MM.1S (cell line): ENCODE measurements at regions not wholly inside any gene's neighbourhood (a gene's known extent, or its start where the extent isn't known, plus 50 kb on each side); places are given as distances from the start of the nearest gene placed in this dataset.

Source experiments
- DNase-seq: peaks from one replicate; pipeline ENCODE4 v3.0.0-alpha.2; 2015
- H2AFZ ChIP-seq: fragments of 300-600 bp; sonication (generic); 2 replicates; pipeline ENCODE4 v1.6.0; 2016; ENCODE audit warnings: antibody characterized with exemption, low read length
- H3F3A ChIP-seq: fragments of 300-600 bp; sonication (generic); 2 replicates; pipeline ENCODE4 v1.6.1; 2016; ENCODE audit warnings: mild to moderate bottlenecking, antibody characterized with exemption, low read length, moderate library complexity, mixed read lengths; ENCODE audit not compliant: insufficient read depth
- H3K27ac ChIP-seq: fragments of 300-600 bp; sonication (generic); 2 replicates; pipeline ENCODE4 v1.5.1; 2016; ENCODE audit warnings: mild to moderate bottlenecking, low read length
- H3K27me3 ChIP-seq: fragments of 300-600 bp; sonication (generic); replicated peaks from 2 replicates; pipeline ENCODE4 v1.6.0; 2016; ENCODE audit warnings: low read length; ENCODE audit not compliant: insufficient read depth
- H3K36me3 ChIP-seq: fragments of 300-600 bp; sonication (generic); replicated peaks from 2 replicates; pipeline ENCODE4 v1.6.1; 2016; ENCODE audit warnings: mild to moderate bottlenecking, low read length, mixed read lengths; ENCODE audit not compliant: insufficient read depth
- H3K4me1 ChIP-seq: fragments of 300-600 bp; sonication (generic); 2 replicates; pipeline ENCODE4 v1.6.1; 2016; ENCODE audit warnings: low read length, mixed read lengths
- H3K4me2 ChIP-seq: fragments of 300-600 bp; sonication (generic); 2 replicates; pipeline ENCODE4 v1.6.0; 2016; ENCODE audit warnings: low read depth, low read length
- H3K4me3 ChIP-seq: fragments of 300-600 bp; sonication (generic); 2 replicates; pipeline ENCODE4 v1.5.1; 2016; ENCODE audit warnings: low read length, mixed read lengths
- H3K79me2 ChIP-seq: fragments of 300-600 bp; sonication (generic); 2 replicates; pipeline ENCODE4 v1.6.1; 2016; ENCODE audit warnings: mixed run types, low read length, mixed read lengths
- H3K9ac ChIP-seq: fragments of 300-600 bp; sonication (generic); 2 replicates; pipeline ENCODE4 v1.6.1; 2016; ENCODE audit warnings: low read length, mixed read lengths
- H3K9me2 ChIP-seq: fragments of 300-600 bp; sonication (generic); replicated peaks from 2 replicates; pipeline ENCODE4 v1.6.1; 2016; ENCODE audit warnings: mild to moderate bottlenecking, low read length, mixed read lengths; ENCODE audit not compliant: insufficient read depth
- H3K9me3 ChIP-seq: fragments of 300-600 bp; sonication (generic); replicated peaks from 2 replicates; pipeline ENCODE4 v1.6.1; 2016; ENCODE audit warnings: mild to moderate bottlenecking, low read length, mixed read lengths; ENCODE audit not compliant: insufficient read depth
- H4K20me1 ChIP-seq: fragments of 300-600 bp; sonication (generic); 2 replicates; pipeline ENCODE4 v1.6.1; 2016; ENCODE audit warnings: mild to moderate bottlenecking, low read length, moderate library complexity, mixed read lengths; ENCODE audit not compliant: insufficient read depth
- CTCF ChIP-seq: fragments of 300-600 bp; sonication (generic); IDR thresholded peaks from 2 replicates; pipeline ENCODE4 v1.5.1; 2016; ENCODE audit warnings: antibody characterized with exemption, low read length, mixed read lengths
- EZH2 ChIP-seq: fragments of 300-600 bp; sonication (generic); optimal IDR thresholded peaks from 2 replicates; pipeline ENCODE3; 2017; ENCODE audit warnings: low read depth, mild to moderate bottlenecking, antibody characterized with exemption, low read length, mixed read lengths
- EZH2phosphoT487 ChIP-seq: fragments of 300-600 bp; sonication (generic); IDR thresholded peaks from 2 replicates; pipeline ENCODE4 v1.6.1; 2018; ENCODE audit warnings: antibody characterized with exemption, low read length

DNA sequence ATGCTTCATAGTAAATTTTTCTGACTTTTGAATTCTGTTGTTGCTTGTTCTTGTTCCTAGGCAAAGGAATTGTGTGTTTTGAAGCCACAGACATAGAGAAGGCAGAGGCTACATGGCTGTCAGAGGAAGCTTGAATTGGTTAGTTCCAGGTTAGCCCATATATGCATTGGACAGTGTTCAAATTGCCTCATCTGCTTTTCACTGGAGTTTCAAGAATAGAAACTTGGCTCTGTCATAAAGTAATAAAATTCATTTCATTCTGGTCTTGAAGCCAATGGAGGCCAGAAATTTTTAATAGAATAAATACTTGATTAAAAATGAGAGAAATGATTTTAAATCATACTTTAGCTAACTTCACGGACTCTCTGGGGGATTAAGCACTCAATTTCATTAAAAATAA is 178.0 kb downstream of the YIPF5 start:
- TF ChIP-seq EZH2phosphoT487 = no peak
- TF ChIP-seq CTCF = no peak
- TF ChIP-seq EZH2 = no peak
- H3K4me2 ChIP-seq = no peak overlapping the region
- DNase-seq = no peak
- no peak overlapping the region for H2AFZ ChIP-seq
- no peaks in the 10 kb centered on the region for H3K36me3 ChIP-seq
- no peaks in the 10 kb centered on the region for H3K9me3 ChIP-seq
- no peak overlapping the region for H3K9ac ChIP-seq
- H3K9me2 ChIP-seq = no peaks in the 10 kb centered on the region
- no peaks in the 10 kb centered on the region for H3K27me3 ChIP-seq
- no peaks in the 10 kb centered on the region for H3K79me2 ChIP-seq
- H3F3A ChIP-seq = no peaks in the 10 kb centered on the region
- H4K20me1 ChIP-seq = no peaks in the 10 kb centered on the region
- H3K4me3 ChIP-seq = no peak overlapping the region
- no peak overlapping the region for H3K27ac ChIP-seq
- no peaks in the 10 kb centered on the region for H3K4me1 ChIP-seq

- H3F3A ChIP-seq = no peaks in the 10 kb centered on the region
- DNase-seq = no peak
- H3K79me2 ChIP-seq = no peaks in the 10 kb centered on the region
- H3K36me3 ChIP-seq = no peaks in the 10 kb centered on the region
- H3K27ac ChIP-seq = no peak overlapping the region
- TF ChIP-seq CTCF = no peak
- no peak for TF ChIP-seq EZH2
- TF ChIP-seq EZH2phosphoT487 = no peak
- H3K27me3 ChIP-seq = no peaks in the 10 kb centered on the region
- no peaks in the 10 kb centered on the region for H3K4me1 ChIP-seq
- no peak overlapping the region for H2AFZ ChIP-seq
- no peaks in the 10 kb centered on the region for H3K9me3 ChIP-seq
- H3K4me3 ChIP-seq = no peak overlapping the region
- H4K20me1 ChIP-seq = no peaks in the 10 kb centered on the region
- no peaks in the 10 kb centered on the region for H3K9me2 ChIP-seq
- no peak overlapping the region for H3K4me2 ChIP-seq
- H3K9ac ChIP-seq = no peak overlapping the region
These were observed 167.6 kb downstream of the YIPF5 start for GRCh38 chr5:144002876-144003275.

- Histone ChIP-seq H3K36me3 (no peaks in the 10 kb centered on the region), H3K27me3 (no peaks in the 10 kb centered on the region), H3K9ac (no peak overlapping the region), H2AFZ (no peak overlapping the region), H4K20me1 (no peaks in the 10 kb centered on the region), H3K9me3 (no peaks in the 10 kb centered on the region), H3K9me2 (no peaks in the 10 kb centered on the region), H3K4me1 (no peaks in the 10 kb centered on the region), H3K27ac (no peak overlapping the region), H3F3A (no peaks in the 10 kb centered on the region), H3K79me2 (no peaks in the 10 kb centered on the region), H3K4me2 (no peak overlapping the region), H3K4me3 (no peak overlapping the region)
- no peak for DNase-seq
- TF ChIP-seq EZH2phosphoT487 = no peak
- no peak for TF ChIP-seq CTCF
- TF ChIP-seq EZH2 = no peak
These were observed 166.8 kb downstream of the YIPF5 start for GRCh38 chr5:144003636-144004035.

- no peak overlapping the region for H3K4me3 ChIP-seq
- no peaks in the 10 kb centered on the region for H3F3A ChIP-seq
- H3K27ac ChIP-seq = no peak overlapping the region
- H2AFZ ChIP-seq = no peak overlapping the region
- H3K27me3 ChIP-seq = no peaks in the 10 kb centered on the region
- H4K20me1 ChIP-seq = no peaks in the 10 kb centered on the region
- no peak overlapping the region for H3K9ac ChIP-seq
- TF ChIP-seq CTCF (no peak), EZH2phosphoT487 (no peak), EZH2 (no peak)
- H3K36me3 ChIP-seq = no peaks in the 10 kb centered on the region
- no peaks in the 10 kb centered on the region for H3K9me3 ChIP-seq
- no peaks in the 10 kb centered on the region for H3K4me1 ChIP-seq
- H3K79me2 ChIP-seq = no peaks in the 10 kb centered on the region
- no peak for DNase-seq
- H3K9me2 ChIP-seq = no peaks in the 10 kb centered on the region
- H3K4me2 ChIP-seq = no peak overlapping the region
These were observed 166.3 kb downstream of the YIPF5 start for GRCh38 chr5:144004146-144004545.
